ENCODE measurements at regions not wholly inside any gene's neighbourhood (a gene's known extent, or its start where the extent isn't known, plus 50 kb on each side); places are given as distances from the start of the nearest gene placed in this dataset.

GRCh38 chr18:78554944-78555608 is 424.5 kb upstream of the SALL3 start:
- no peak for DNase-seq

- no peak for DNase-seq
These were observed 422.2 kb upstream of the SALL3 start for GRCh38 chr18:78557371-78557770.

GRCh38 chr18:78558101-78558810 is 421.4 kb upstream of the SALL3 start:
- DNase-seq, result no peak

- no peak for DNase-seq
These were observed 420.7 kb upstream of the SALL3 start for GRCh38 chr18:78558948-78559347.

GRCh38 chr18:78559584-78559983 is 420.0 kb upstream of the SALL3 start:
- no peak for DNase-seq

- no peak for DNase-seq
These were observed 417.7 kb upstream of the SALL3 start for GRCh38 chr18:78561757-78562510.

- no peak for DNase-seq
These were observed 417.1 kb upstream of the SALL3 start for GRCh38 chr18:78562531-78562961.

- no peak for DNase-seq
These were observed 416.5 kb upstream of the SALL3 start for GRCh38 chr18:78563110-78563509.

GRCh38 chr18:78564030-78564429 is 415.6 kb upstream of the SALL3 start:
- no peak for DNase-seq

- no peak for DNase-seq
These were observed 415.1 kb upstream of the SALL3 start for GRCh38 chr18:78564518-78564917.

- no peak for DNase-seq
These were observed 414.4 kb upstream of the SALL3 start for GRCh38 chr18:78565240-78565639.

- no peak for DNase-seq
These were observed 413.6 kb upstream of the SALL3 start for GRCh38 chr18:78566065-78566464.

GRCh38 chr18:78566720-78567119 is 412.9 kb upstream of the SALL3 start:
- DNase-seq, result no peak

GRCh38 chr18:78571063-78571785 is 408.4 kb upstream of the SALL3 start:
- no peak for DNase-seq

- no peak for DNase-seq
These were observed 407.7 kb upstream of the SALL3 start for GRCh38 chr18:78571831-78572347.

GRCh38 chr18:78573773-78574172 is 405.8 kb upstream of the SALL3 start:
- no peak for DNase-seq

- no peak for DNase-seq
These were observed 402.7 kb upstream of the SALL3 start for GRCh38 chr18:78576967-78577366.

GRCh38 chr18:78579449-78579848 is 400.2 kb upstream of the SALL3 start:
- no peak for DNase-seq

GRCh38 chr18:78579854-78580577 is 399.6 kb upstream of the SALL3 start:
- DNase-seq, result no peak

GRCh38 chr18:78580835-78581339 is 398.7 kb upstream of the SALL3 start:
- DNase-seq, result no peak

GRCh38 chr18:78582181-78582709 is 397.4 kb upstream of the SALL3 start:
- DNase-seq, result no peak

Data from DMS153 (cell line).